Renal cortex interstitium (tissue), 11 donors: ENCODE measurements at regions not wholly inside any gene's neighbourhood (a gene's known extent, or its start where the extent isn't known, plus 50 kb on each side); places are given as distances from the start of the nearest gene placed in this dataset.

Source experiments
- DNase-seq, 11 donors: peaks; one replicate each; pipeline ENCODE4 v3.0.0-alpha.2; 2013; ENCODE audit warnings: low read depth in 9 of 11, low spot score in 4 of 11; ENCODE audit errors: extremely low read depth in 1 of 11

DNA sequence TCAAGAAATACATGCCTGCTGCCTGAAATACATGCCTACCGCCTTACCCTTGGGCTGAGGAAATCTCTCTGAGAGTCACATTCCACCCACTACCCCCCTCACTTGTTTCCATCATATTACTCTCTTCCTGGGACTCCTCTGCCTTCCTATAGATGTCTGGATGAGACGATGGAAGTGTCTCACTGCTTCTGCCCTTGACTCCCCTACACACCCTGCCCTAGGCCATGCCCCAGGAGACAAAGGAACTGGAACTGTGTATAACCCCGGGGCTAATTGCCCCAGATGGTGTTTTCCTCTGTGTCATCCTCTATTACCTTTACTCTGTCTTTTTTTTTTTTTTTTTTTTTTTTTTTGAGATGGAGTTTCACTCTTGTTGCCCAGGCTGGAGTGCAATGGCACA lies 102.0 kb downstream of the GTPBP8 start:
- DNase-seq = no peak

DNA sequence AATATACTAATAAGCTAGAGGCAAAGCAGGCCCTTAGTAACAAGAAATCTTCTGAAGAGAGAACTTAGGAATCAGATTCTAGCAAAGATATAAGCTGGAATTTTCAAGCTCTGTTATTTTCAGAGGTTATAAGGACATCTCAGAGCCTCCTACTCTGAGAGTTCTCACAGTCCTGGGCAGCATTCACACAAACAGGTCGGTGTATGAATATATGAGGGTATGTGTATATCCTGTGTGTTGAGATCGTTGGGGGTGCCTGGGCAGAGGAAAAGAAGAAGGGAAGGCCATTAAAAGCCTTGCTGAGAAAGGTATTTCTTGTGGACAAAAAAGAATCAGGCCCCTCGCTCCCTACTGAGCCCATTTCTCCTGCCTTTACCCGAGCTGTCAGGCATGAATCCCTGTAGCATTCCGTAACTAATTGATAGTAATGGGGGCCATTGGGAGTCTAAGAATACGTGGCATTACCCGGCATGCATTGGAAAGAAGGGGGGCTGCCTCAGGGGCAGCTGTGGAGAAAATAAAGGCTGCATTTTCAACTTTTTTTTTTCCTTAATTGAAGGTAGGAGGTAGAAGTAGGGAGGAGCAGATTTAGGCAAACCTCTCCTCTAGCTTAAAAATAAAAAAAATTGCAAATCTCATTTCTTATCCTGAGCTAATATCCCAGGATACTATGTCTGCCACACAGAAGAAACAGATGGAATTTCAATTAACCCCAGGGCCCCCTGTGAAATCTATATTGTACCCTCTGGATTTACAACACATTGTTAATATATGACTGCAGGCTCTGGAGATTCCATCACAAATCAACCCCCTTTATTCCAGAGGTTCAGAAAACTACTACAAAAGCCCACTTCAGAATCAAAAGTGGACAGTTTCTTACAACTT lies 103.8 kb downstream of the GTPBP8 start:
- DNase-seq = no peak

DNA sequence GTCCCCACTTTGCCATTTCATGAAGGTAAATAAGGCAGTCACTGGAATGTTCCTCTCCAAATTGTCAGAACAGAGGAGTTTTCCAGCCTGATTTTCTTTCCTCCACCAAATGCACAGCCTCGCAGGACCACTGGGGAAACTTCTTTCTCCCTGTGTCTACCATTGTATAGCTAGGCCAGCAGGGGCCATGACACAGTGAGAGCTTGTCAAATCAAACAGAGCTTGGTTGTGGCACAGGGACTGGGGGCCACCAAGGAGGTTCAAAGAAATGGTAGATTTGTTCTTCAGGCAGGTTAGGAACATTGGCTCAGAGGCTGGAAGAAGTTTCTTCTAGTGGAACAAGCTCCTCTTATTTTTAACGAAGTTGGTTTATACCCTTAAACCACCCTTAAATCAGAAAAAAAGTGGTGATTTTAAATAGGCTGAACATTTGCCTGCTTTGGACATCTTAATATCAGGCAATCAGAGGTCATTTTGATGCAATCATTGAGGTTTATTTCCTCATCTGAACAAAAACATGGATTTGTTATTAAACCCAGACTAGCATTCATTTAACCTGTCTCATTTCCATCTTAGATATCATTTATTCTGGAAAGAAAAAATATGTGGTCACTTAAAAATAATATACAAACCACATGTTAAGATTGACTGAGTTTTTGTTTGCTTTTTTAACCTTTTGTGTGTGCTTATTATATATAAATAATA lies 105.6 kb downstream of the GTPBP8 start:
- DNase-seq = no peak

DNA sequence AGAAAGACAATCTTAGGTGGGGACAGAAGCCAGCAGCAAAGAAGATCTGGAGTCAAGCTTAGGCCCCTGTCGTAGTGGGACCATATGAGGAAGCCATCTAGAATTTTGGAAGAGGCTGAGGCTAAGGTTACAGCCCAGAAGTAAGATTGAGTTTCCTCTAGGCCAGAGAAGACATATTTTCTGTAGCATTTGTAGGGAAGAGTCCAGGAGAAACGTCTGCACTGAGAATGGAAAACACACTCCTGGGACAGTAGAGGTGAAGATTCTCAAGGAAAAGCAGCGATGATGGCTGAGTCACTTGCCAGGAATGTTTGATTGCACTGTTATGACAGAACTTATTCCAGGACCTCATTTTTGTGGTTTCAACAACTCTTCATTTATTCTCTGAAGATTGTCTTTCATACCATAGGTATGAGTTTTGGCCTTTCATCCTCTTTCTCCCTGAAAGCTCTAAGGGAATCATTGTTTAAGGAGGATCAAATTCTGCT lies 107.2 kb downstream of the GTPBP8 start:
- DNase-seq = no peak

DNA sequence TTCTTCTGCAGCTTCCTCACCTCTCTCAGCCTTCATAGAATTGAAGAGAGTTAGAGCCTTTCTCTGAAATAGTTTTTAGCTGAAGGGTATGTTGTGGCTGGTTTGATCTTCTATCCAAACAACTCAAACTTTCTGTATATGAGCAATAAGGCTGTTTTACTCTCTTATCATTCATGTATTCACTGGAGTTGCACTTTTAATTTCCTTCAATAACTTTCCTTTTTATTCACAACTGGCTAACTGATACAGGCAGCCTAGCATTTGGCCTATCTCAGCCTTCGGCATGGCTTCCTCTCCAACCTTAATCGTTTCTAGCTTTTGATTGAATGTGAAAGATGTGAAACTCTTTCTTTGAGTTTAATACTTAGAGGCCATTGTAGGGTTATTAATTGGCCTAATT lies 109.3 kb downstream of the GTPBP8 start:
- no peak for DNase-seq

DNA sequence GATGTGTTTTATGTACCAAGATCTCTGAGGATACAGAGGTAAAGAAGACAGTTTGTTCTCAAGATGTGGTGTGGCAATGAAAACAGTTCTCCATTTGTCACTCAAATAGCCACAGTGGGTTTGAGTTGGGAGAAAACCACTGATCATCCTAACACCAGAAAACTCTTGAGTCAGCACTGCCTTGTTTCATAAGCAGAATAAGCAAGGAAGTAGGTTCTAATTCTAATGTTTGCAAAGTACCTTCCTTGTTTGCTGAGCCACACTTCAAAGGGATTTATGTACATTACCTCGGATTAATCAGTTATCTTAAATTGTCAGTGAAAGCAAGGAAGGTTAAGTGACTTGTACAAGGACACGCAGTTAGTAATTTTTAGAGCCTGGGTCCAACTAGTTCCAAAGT lies 107.8 kb upstream of the BOC start:
- no peak for DNase-seq

DNA sequence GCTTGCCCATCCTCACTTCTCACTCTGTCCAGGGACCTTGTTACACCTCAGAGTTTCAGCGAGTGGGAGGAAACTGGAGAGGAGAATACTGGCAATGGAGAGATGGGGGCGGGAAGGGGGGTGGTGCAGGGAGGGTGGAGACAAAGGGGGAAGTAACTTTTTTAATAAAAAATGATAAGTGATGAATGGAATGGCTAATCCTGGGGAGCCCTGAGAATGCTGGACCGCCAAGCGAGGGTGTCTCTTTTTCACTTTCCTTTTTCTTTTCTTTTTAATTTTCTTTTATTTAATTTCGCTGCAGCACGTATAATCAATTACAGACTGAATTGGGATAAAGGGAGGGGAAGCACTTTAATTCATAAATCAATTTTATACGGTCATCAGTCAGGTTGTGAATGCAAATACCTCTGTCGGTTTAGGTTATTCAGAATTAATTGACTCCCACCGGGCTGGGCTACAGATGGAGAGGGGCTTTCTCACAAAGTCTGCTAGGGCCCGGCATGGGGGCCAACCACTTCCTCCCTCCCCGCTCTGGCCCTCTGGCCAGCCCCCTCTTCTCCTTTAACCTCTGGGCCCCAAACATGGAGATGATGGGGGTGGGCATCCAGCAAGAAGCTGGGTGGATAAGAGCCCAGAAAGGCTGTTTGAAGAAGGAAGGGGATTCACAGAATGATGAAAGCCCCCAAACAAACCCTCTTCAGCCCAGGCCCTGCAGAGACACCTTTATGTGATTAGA lies 106.8 kb upstream of the BOC start:
- no peak for DNase-seq

DNA sequence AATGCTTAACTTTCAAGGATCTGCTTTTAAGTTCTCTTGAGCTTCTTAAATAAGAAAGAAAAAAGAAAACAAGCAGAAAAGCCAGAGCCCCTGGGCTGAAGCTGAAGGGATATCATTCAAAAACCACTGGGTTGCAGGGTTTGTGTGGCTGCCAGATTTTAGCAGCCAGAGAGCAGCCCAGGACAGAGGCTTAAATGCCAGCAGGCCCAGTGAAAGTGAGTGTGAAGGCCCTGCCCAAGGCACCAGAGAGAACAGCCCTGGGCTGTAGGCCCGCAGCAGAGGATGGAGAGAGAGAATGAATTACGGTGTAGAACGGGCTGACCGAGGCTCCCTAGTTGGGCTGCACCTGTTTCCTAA lies 106.3 kb upstream of the BOC start:
- DNase-seq = no peak

DNA sequence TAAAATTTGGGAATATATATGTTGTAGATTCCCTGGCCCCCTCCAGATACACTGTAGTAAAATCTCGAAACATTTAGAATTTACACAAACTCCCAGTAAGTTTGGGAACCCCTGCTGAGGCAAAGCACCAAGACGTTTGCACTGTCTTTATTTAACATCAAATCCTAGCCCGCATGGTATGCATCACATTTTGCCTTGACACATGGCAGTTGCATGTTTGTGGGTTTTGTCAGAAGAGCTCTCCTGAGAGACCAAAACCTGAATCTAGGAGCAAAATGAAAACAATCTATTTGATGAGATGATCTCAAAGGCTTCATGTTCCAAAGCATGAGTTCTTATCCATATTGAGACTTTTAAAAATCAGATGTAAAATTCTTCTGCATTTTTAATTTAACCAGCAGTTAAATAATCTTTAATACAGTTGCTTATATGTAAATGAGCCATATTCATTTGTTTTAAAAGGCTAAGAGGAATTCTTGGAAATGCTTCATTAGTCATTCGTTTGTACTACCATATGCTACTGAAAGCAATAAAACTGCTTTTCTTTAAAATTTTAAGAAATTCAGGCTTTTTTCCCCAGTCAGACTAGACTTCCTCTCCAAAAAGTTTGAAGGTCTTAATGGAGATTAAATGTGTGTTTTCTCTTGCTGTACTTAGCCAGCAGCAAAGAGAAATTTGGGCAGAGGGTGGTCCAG lies 105.2 kb upstream of the BOC start:
- no peak for DNase-seq

DNA sequence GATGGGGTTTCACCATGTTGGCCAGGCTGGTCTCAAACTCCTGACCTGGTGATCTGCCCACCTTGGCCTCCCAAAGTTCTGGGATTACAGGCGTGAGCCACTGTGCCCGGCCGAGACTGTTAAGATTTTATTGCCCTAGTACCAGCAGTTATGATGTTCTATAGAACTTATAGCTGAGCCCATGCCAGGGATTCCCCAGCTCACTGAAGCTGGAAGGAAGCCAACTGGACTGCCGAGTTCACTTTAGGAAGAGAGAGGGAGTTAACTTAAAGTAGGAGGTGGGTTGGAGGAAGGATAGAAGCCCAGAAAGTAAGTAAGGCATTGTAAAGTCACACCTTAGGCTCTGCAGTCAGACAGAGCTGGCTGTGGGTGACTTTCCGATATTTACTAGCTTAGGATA lies 101.1 kb upstream of the BOC start:
- no peak for DNase-seq

DNA sequence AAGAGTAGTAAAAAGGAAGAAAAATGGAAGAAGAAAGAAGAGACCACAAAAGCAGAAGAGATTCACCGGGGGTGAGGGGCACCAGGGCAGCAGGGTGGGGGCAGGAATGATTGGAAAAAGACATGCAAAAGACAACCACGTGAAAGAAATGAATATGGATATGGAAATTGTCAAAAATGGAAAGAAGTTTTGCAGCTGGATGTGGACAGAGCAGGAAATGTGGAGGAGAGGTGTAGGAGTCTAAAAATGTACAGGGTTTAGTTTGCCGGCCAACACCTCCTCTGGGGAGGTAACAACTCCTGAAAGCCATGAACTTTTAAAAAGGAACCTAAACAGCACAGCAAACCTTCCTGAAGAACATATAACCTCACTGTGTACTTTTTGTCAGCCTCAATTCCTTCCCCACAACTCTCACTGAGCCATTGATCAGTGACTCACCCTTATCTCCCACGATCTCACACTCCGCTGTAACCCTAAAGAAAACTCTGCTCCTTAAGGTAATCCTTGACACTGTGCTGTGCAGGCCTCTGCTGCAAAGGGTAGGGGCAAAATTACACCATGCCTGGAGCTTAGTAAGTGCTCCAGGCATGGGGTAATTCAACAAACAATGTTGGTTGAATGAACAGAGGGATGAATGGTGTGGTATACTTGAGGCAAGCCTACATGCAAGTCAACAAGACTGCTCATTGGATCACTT lies 100.2 kb upstream of the BOC start:
- no peak for DNase-seq

DNA sequence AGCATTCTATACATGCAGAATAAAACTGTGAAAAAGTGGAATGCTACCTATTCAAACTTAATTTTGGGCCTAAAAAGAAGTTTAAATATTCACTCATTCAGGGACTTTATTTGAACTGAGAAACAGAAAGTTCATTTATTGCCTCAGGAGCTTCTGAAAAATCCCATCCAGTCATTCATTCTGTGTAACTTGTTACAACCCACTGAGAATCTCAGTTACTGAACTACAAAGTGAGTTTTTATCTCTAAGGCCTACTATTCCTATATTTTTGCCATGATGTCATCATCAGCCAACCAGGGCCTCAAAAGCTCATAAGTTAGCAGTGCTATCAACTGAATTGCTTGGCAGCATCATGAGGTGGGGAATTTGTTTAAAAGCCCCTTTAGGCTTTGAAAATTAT lies 98.0 kb upstream of the BOC start:
- DNase-seq = no peak

DNA sequence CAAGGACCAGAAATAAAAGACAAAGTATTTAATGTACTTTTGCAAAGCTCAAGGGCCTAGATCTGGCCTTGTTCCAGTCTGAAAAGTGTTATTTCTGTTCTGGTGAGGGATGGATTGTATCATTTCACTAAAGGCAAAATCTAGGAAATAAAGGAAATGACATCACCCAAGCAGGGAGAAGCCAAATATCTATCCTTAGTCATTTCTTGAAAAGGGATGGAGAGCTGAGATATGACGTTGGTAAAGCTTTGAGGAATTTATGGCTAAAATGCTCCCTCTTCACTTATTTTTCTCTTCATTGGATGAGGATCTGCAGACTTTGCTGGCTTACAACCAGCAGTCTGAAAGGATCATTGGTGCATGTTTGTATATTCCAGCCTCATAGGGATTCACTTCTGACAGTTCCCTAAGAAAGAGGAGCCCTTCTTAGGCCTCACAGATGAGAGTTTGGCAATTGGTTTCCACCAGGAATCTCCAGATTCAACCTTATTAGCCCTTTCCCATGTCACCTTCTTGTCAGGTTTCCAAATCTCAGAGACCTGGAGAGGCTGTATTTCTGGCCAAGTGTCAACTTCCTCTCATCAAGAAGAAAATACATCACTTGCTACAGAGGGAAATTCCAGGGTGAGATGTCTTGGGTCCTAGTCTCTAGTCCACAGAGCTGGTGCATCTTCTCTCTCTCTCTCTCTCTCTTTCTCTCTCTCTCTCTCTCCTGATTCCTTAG lies 93.7 kb upstream of the BOC start:
- no peak for DNase-seq

DNA sequence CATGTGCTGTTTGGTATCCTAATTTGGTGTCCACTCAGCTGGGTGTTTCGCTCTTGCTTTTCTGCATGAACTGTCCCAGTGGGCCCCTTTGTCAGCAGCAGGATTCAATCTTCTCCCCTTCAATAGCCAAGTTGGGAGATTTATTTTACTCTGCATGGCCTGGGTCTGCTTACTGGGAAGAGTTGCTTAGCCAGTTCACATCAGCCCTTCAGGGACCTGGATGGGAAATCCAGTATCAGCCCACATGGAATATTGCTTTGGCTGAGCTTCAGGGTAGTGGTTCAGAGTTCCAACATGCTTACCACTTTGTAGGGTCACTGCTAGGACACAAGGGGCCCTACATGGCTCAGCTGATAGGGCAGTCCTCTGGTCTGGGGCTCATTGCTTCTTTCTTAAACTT lies 93.0 kb upstream of the BOC start:
- no peak for DNase-seq

DNA sequence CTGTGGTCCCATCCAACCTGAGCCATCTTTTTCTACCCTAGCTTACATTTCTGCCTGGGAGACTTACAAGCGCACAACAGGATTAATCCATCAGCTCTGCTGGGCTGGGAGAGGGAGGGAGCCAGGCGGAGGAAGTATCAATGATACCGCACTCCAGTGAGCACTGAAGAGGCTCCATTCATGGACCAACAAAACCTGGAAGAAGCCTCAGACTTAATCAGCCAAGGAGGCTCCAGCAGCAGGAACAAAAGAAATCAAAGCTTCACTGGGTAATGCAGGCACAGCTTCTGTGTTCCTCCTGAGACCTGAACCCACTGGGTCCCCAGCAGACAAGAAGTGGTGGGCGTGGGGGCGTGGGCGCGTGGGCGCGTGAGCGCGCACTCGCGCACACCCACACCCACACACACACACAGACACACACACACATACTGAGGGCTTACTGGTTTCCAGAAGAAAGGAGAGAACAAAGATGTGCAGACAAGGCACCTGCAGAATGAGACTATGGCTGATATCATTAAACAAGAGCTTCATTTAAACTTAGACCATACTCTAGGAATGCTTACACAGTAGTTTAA lies 87.0 kb upstream of the BOC start:
- no peak for DNase-seq

DNA sequence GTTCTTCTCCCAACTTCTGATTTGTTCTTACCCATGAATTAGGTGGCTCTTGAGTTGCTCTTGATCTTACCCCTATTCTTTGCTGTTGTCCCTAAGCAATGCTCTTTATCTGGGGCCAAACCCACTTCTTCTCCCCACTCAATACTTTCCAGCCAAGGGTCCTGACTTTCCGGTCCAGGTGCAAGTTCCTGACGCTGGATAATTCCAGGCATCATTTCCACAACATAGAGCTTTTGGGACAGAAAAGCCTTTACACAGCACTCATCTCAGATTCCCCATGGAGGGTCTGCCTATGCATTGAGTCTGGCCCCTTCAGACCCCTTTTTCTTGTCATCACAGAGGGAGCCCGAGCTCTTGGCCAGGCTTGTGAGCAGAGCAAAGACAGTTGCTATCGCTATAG lies 85.4 kb upstream of the BOC start:
- DNase-seq = no peak

DNA sequence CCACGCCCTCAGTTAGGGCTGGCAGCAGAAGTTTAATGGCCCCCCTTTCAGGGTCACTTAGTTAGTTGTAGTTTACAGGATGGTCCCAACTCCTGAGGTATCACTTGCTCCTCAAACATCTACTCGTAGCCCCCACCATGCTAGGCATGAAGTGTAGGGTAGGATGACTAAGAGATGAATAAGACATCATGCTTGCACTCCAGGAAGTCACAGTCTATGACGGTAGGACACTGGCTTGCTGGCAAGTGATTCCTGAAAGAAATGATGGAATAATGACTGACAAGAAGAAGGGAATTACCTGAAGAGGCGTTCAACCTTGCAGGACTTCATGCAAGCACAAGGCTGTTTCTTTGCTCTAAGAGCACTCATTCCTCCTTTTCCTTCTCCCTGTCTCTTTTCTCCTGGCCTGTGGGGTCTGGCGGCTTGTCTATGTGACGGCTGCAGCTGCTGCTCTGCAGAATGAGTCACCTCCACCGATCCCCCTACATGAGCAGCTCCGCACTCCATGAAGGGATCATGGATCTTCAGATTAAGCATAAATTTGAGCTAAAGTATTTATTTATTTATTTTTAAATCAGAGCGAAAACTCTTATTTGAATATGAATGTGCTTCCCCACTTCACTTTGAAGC lies 82.9 kb upstream of the BOC start:
- no peak for DNase-seq
